GM12874 (cell line): ENCODE measurements at regions not wholly inside any gene's neighbourhood (a gene's known extent, or its start where the extent isn't known, plus 50 kb on each side); places are given as distances from the start of the nearest gene placed in this dataset.

ENCODE experiments used
- CTCF ChIP-seq: IDR thresholded peaks from 2 replicates; pipeline ENCODE4 v1.5.1; 2011; ENCODE audit warnings: low read depth, mild to moderate bottlenecking, control low read depth, low read length, moderate library complexity; ENCODE audit not compliant: insufficient read depth

- no peak for TF ChIP-seq CTCF
Observed at GRCh38 chr13:24107955-24108614, 52.4 kb upstream of the SPATA13 start.

GRCh38 chr13:24108615-24108965 is 51.9 kb upstream of the SPATA13 start:
- TF ChIP-seq CTCF: no peak

- TF ChIP-seq CTCF: no peak
Observed at GRCh38 chr13:24110011-24110410, 50.5 kb upstream of the SPATA13 start.
